Activated CD8-positive, alpha-beta T cell treated with anti-CD3 and anti-CD28 coated beads for 36 hours (primary cell): ENCODE measurements at regions not wholly inside any gene's neighbourhood (a gene's known extent, or its start where the extent isn't known, plus 50 kb on each side); places are given as distances from the start of the nearest gene placed in this dataset.

Experiments used
- ATAC-seq: fragments of 200-7000 bp; cut with Tn5 transposase; one replicate; pipeline ENCODE4 v1.10.0; 2021; ENCODE audit warnings: mild to moderate bottlenecking, moderate library complexity
- CTCF ChIA-PET: fragments of 350-600 bp; sonication (Branson Sonifier 250); formaldehyde crosslinking; loops from one replicate; lab custom pipeline; 2021; ENCODE audit warnings: antibody characterized with exemption; lab: Charles Lee
- POLR2A ChIA-PET: fragments of 350-600 bp; sonication (Branson Sonifier 250); formaldehyde crosslinking; loops from one replicate; lab custom pipeline; 2021; ENCODE audit warnings: antibody characterized with exemption; lab: Charles Lee
- DNase-seq: peaks from one replicate; pipeline ENCODE4 v3.0.0-alpha.2; 2020
- H3K27ac Mint-ChIP-seq: one replicate; pipeline ENCODE4 v1.8.0; 2021; ENCODE audit warnings: mild to moderate bottlenecking, mixed read lengths
- H3K27me3 Mint-ChIP-seq: one replicate; pipeline ENCODE4 v1.8.0; 2021; ENCODE audit warnings: mixed read lengths
- H3K36me3 Mint-ChIP-seq: one replicate; pipeline ENCODE4 v1.8.0; 2021; ENCODE audit warnings: low read depth, mixed read lengths
- H3K4me1 Mint-ChIP-seq: one replicate; pipeline ENCODE4 v1.8.0; 2021; ENCODE audit warnings: low read depth, mixed read lengths
- H3K4me3 Mint-ChIP-seq: one replicate; pipeline ENCODE4 v1.8.0; 2021; ENCODE audit warnings: mild to moderate bottlenecking, moderate library complexity, mixed read lengths
- H3K9me3 Mint-ChIP-seq: one replicate; pipeline ENCODE4 v1.8.0; 2021; ENCODE audit warnings: mixed read lengths
- CTCF ChIP-seq: fragments of 200-600 bp; IDR thresholded peaks from one replicate; pipeline ENCODE4 v1.8.0; 2022; ENCODE audit warnings: antibody characterized with exemption, mild to moderate bottlenecking
- intact Hi-C: fragments of 100-400 bp; cut with micrococcal nuclease; formaldehyde crosslinking; loops from one replicate; pipeline ENCODE4 v1.10.0; 2022

GRCh38 chr12:102622618-102623017 lies 142.3 kb upstream of the IGF1 start:
- ChIA-PET POLR2A (no interaction called here), CTCF (interaction anchor here (0.6 kb wide), 1 partner anchor 501 kb away, joined by 3 read pairs; no protein-coding TSS in a partner anchor)
- ATAC-seq, result no peak
- Mint-ChIP-seq H3K27ac (no peak overlapping the region), H3K4me3 (no peak overlapping the region), H3K27me3 (peaks cover 2% of the 10 kb centered on the region), H3K9me3 (peaks cover 8% of the 10 kb centered on the region), H3K36me3 (no peaks in the 10 kb centered on the region), H3K4me1 (no peaks in the 10 kb centered on the region)
- intact Hi-C loops, result no loop called here
- no peak for DNase-seq
- TF ChIP-seq CTCF, result no peak

- no peak for TF ChIP-seq CTCF
- H3K27me3 Mint-ChIP-seq, result peaks cover 2% of the 10 kb centered on the region
- H3K9me3 Mint-ChIP-seq, result no peaks in the 10 kb centered on the region
- POLR2A ChIA-PET, result no interaction called here
- H3K36me3 Mint-ChIP-seq, result no peaks in the 10 kb centered on the region
- H3K4me1 Mint-ChIP-seq, result no peaks in the 10 kb centered on the region
- H3K27ac Mint-ChIP-seq, result no peak overlapping the region
- DNase-seq (no peak), ATAC-seq (no peak)
- CTCF ChIA-PET, result no interaction called here
- no peak overlapping the region for H3K4me3 Mint-ChIP-seq
- intact Hi-C loops, result no loop called here
Measured at GRCh38 chr12:102618197-102618877, 138.0 kb upstream of the IGF1 start.

- no peak for TF ChIP-seq CTCF
- DNase-seq, result no peak
- no peak overlapping the region for H3K4me3 Mint-ChIP-seq
- CTCF ChIA-PET, result no interaction called here
- H3K27ac Mint-ChIP-seq, result no peak overlapping the region
- ATAC-seq, result no peak
- POLR2A ChIA-PET, result no interaction called here
- no peaks in the 10 kb centered on the region for H3K27me3 Mint-ChIP-seq
- no peaks in the 10 kb centered on the region for H3K4me1 Mint-ChIP-seq
- intact Hi-C loops, result no loop called here
- H3K9me3 Mint-ChIP-seq, result no peaks in the 10 kb centered on the region
- no peaks in the 10 kb centered on the region for H3K36me3 Mint-ChIP-seq
Measured at GRCh38 chr12:102616692-102617091, 136.3 kb upstream of the IGF1 start.

- ChIA-PET POLR2A (no interaction called here), CTCF (no interaction called here)
- H3K36me3 Mint-ChIP-seq, result no peaks in the 10 kb centered on the region
- no peak overlapping the region for H3K4me3 Mint-ChIP-seq
- peaks cover 2% of the 10 kb centered on the region for H3K9me3 Mint-ChIP-seq
- H3K27ac Mint-ChIP-seq, result no peak overlapping the region
- no peak for ATAC-seq
- no peaks in the 10 kb centered on the region for H3K4me1 Mint-ChIP-seq
- no peak for TF ChIP-seq CTCF
- no peaks in the 10 kb centered on the region for H3K27me3 Mint-ChIP-seq
- intact Hi-C loops, result no loop called here
- DNase-seq, result no peak
Measured at GRCh38 chr12:102611995-102612394, 131.6 kb upstream of the IGF1 start.

GRCh38 chr12:102609996-102610395 lies 129.6 kb upstream of the IGF1 start:
- ATAC-seq, result no peak
- intact Hi-C loops, result no loop called here

More at GRCh38 chr12:102609996-102610395, 129.6 kb upstream of the IGF1 start:
- Mint-ChIP-seq H3K4me3 (no peak overlapping the region), H3K36me3 (no peaks in the 10 kb centered on the region), H3K27ac (no peak overlapping the region), H3K4me1 (no peaks in the 10 kb centered on the region), H3K9me3 (peaks cover 2% of the 10 kb centered on the region), H3K27me3 (no peaks in the 10 kb centered on the region)
- POLR2A ChIA-PET, result no interaction called here
- CTCF ChIA-PET, result no interaction called here
- no peak for TF ChIP-seq CTCF
- DNase-seq, result no peak
